Uterus (tissue), 3 donors: ENCODE measurements at regions not wholly inside any gene's neighbourhood (a gene's known extent, or its start where the extent isn't known, plus 50 kb on each side); places are given as distances from the start of the nearest gene placed in this dataset.

ENCODE experiments used
- DNase-seq, 2 donors: peaks; one replicate each; pipeline ENCODE4 v3.0.0-alpha.2; 2019 to 2020
- H3K27ac ChIP-seq, 2 donors: fragments of 200-600 bp; sonication (generic); 1 replicate in 1 of 2; 2 replicates in 1 of 2; pipeline ENCODE4 v1.5.1; 2016 to 2018
- H3K27me3 ChIP-seq, 2 donors: fragments of 200-600 bp; sonication (generic); one replicate each; pipeline ENCODE4 v1.5.1; 2018 to 2019; ENCODE audit warnings: control low read depth in 1 of 2
- H3K36me3 ChIP-seq, 2 donors: fragments of 200-600 bp; sonication (generic); one replicate each; pipeline ENCODE4 v1.5.1; 2019; ENCODE audit warnings: control low read depth in 1 of 2
- H3K4me1 ChIP-seq, 2 donors: fragments of 200-600 bp; sonication (generic); one replicate each; pipeline ENCODE4 v1.5.1; 2018 to 2019; ENCODE audit warnings: control low read depth in 1 of 2
- H3K4me3 ChIP-seq, 2 donors: fragments of 200-600 bp; sonication (generic); 1 replicate in 1 of 2; 2 replicates in 1 of 2; pipeline ENCODE4 v1.5.1; 2018 to 2019; ENCODE audit warnings: mild to moderate bottlenecking in 1 of 2
- H3K9me3 ChIP-seq, 2 donors: fragments of 200-600 bp; sonication (generic); one replicate each; pipeline ENCODE4 v1.5.1; 2019; ENCODE audit warnings: control low read depth in 1 of 2
- CTCF ChIP-seq, 4 experiments: fragments of 200-600 bp in 2 of 4; fragments of 450-650 bp in 2 of 4; sonication (generic) in 2 of 4; IDR thresholded peaks; one replicate each; pipeline ENCODE4 v1.5.1; 2016 to 2019; ENCODE audit warnings: antibody characterized with exemption in 4 of 4, mild to moderate bottlenecking in 2 of 4, moderate library complexity in 1 of 4
- POLR2A ChIP-seq, 2 donors: fragments of 450-650 bp; IDR thresholded peaks; one replicate each; pipeline ENCODE4 v1.6.1; 2016; ENCODE audit warnings: antibody characterized with exemption in 2 of 2, mild to moderate bottlenecking in 1 of 2, moderate library complexity in 1 of 2
- intact Hi-C: fragments of 100-400 bp; cut with DNase I; formaldehyde crosslinking; loops from one replicate; pipeline ENCODE4 v1.15.1; 2023; ENCODE audit warnings: low total_unique reads
- donor health status: DM: yes; HTN: yes; CAD: no.

GRCh38 chr4:176565049-176565448 lies 227.7 kb downstream of the VEGFC start:
- Histone ChIP-seq H3K4me3 (no peak overlapping the region), H3K27me3 (no peaks in the 10 kb centered on the region), H3K9me3 (no peaks in the 10 kb centered on the region), H3K36me3 (no peaks in the 10 kb centered on the region), H3K27ac (no peak overlapping the region), H3K4me1 (no peaks in the 10 kb centered on the region)
- no peak for TF ChIP-seq CTCF (IDR thresholded peaks at IDR 0.05)
- no peak for TF ChIP-seq POLR2A (IDR thresholded peaks at IDR 0.05)
- intact Hi-C loops, result no loop called here
- DNase-seq, result no peak

GRCh38 chr4:176566769-176567168 lies 226.0 kb downstream of the VEGFC start:
- no peaks in the 10 kb centered on the region for H3K4me1 ChIP-seq
- DNase-seq, result no peak
- H3K27ac ChIP-seq, result no peak overlapping the region
- H3K9me3 ChIP-seq, result no peaks in the 10 kb centered on the region
- H3K36me3 ChIP-seq, result no peaks in the 10 kb centered on the region
- no peak for TF ChIP-seq CTCF (IDR thresholded peaks at IDR 0.05)
- no peak for TF ChIP-seq POLR2A (IDR thresholded peaks at IDR 0.05)
- intact Hi-C loops, result no loop called here
- H3K27me3 ChIP-seq, result no peaks in the 10 kb centered on the region
- H3K4me3 ChIP-seq, result no peak overlapping the region

DNA sequence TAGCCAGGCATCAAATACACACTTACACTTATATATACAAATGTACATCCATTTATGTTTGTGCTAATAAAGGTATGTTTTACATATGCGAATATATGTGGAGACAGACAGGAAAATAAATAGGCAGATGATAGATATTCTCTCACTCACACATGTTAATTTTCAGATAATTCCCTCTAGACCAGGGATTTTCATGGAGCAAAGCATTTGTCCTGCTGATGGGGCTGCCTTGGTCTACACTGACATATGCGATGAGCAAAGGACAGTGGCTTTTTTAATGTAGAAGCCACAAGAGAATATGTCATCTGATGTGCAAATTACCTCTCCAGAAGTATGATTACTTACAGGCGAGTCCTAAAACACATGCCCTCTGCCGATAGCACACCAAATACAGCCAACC lies 224.5 kb downstream of the VEGFC start:
- Histone ChIP-seq H3K36me3 (no peaks in the 10 kb centered on the region), H3K4me1 (no peaks in the 10 kb centered on the region), H3K27ac (no peak overlapping the region), H3K9me3 (no peaks in the 10 kb centered on the region), H3K27me3 (no peaks in the 10 kb centered on the region), H3K4me3 (no peak overlapping the region)
- TF ChIP-seq POLR2A (IDR thresholded peaks at IDR 0.05), result no peak
- TF ChIP-seq CTCF (IDR thresholded peaks at IDR 0.05), result no peak
- DNase-seq, result no peak
- intact Hi-C loops, result no loop called here

DNA sequence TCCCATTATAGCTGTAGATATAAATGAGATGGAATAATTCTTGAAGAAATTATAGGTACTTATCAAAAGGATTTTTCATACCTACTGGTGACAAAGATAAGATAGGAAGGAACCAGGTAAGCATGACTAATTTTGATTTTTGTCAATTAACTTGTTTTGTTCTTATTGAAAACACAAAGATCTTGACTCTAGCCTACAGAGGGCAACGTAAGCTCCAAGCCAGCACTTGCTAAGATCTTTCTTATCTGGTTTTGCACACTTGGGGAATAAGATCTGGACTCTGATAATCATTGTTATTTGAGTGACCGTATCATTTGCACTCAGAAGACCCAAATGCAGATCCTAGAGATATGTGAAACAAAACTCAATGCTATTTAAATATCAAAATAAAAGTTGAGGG lies 223.4 kb downstream of the VEGFC start:
- no peaks in the 10 kb centered on the region for H3K4me1 ChIP-seq
- no peak overlapping the region for H3K4me3 ChIP-seq
- no peaks in the 10 kb centered on the region for H3K9me3 ChIP-seq
- TF ChIP-seq CTCF (IDR thresholded peaks at IDR 0.05) (no peak), POLR2A (IDR thresholded peaks at IDR 0.05) (no peak)
- H3K27ac ChIP-seq, result no peak overlapping the region
- no peak for DNase-seq
- no peaks in the 10 kb centered on the region for H3K27me3 ChIP-seq
- intact Hi-C loops, result no loop called here
- no peaks in the 10 kb centered on the region for H3K36me3 ChIP-seq

- Histone ChIP-seq H3K9me3 (no peaks in the 10 kb centered on the region), H3K27me3 (no peaks in the 10 kb centered on the region), H3K4me3 (no peak overlapping the region), H3K36me3 (no peaks in the 10 kb centered on the region), H3K27ac (no peak overlapping the region), H3K4me1 (no peaks in the 10 kb centered on the region)
- DNase-seq, result no peak
- intact Hi-C loops, result no loop called here
- TF ChIP-seq CTCF (IDR thresholded peaks at IDR 0.05) (no peak), POLR2A (IDR thresholded peaks at IDR 0.05) (no peak)
Measured at GRCh38 chr4:176571206-176571605, 221.5 kb downstream of the VEGFC start.
